ENCODE measurements at regions not wholly inside any gene's neighbourhood (a gene's known extent, or its start where the extent isn't known, plus 50 kb on each side); places are given as distances from the start of the nearest gene placed in this dataset.

- Histone ChIP-seq H3K27ac (no peak overlapping the region), H4K20me1 (ENCODE audit: insufficient read depth) (no peaks in the 10 kb centered on the region), H3F3A (ENCODE audit: insufficient read depth, low read depth) (no peaks in the 10 kb centered on the region), H3K27me3 (ENCODE audit: insufficient read depth, low read depth) (no peaks in the 10 kb centered on the region), H3K4me1 (replicated peaks; ENCODE audit: insufficient read depth) (no peaks in the 10 kb centered on the region), H3K79me2 (ENCODE audit: low read depth) (no peaks in the 10 kb centered on the region), H3K9me3 (ENCODE audit: insufficient read depth, low read depth) (no peaks in the 10 kb centered on the region), H3K9me2 (ENCODE audit: insufficient read depth) (no peaks in the 10 kb centered on the region), H3K4me2 (no peak overlapping the region), H3K36me3 (ENCODE audit: low read depth) (no peaks in the 10 kb centered on the region), H2AFZ (no peak overlapping the region), H3K4me3 (no peak overlapping the region)
- CTCF ChIA-PET: no interaction called here
- no peak for TF ChIP-seq CTCF (conservative IDR thresholded peaks at IDR 0.05)
- TF ChIP-seq EZH2 (IDR thresholded peaks at IDR 0.05; ENCODE audit: low read depth): no peak
- POLR2A ChIA-PET (ENCODE audit: unreplicated experiment): no interaction called here
- BruUV-seq (replicated peaks): no TSS peak
- intact Hi-C loops (cut with micrococcal nuclease; ENCODE audit: unreplicated experiment): no loop called here
- no peak for DNase-seq
Measured at GRCh38 chr4:158080354-158080753, 92.5 kb downstream of the GASK1B start.

GRCh38 chr4:158079661-158080060 is 93.2 kb downstream of the GASK1B start:
- Histone ChIP-seq H3K4me2 (no peak overlapping the region), H3K27ac (no peak overlapping the region), H3K4me3 (no peak overlapping the region), H3F3A (ENCODE audit: insufficient read depth, low read depth) (no peaks in the 10 kb centered on the region), H3K79me2 (ENCODE audit: low read depth) (no peaks in the 10 kb centered on the region), H3K4me1 (replicated peaks; ENCODE audit: insufficient read depth) (no peaks in the 10 kb centered on the region), H2AFZ (no peak overlapping the region), H3K36me3 (ENCODE audit: low read depth) (no peaks in the 10 kb centered on the region), H3K27me3 (ENCODE audit: insufficient read depth, low read depth) (no peaks in the 10 kb centered on the region), H3K9me3 (ENCODE audit: insufficient read depth, low read depth) (no peaks in the 10 kb centered on the region), H4K20me1 (ENCODE audit: insufficient read depth) (no peaks in the 10 kb centered on the region), H3K9me2 (ENCODE audit: insufficient read depth) (no peaks in the 10 kb centered on the region)
- BruUV-seq (replicated peaks): no TSS peak
- intact Hi-C loops (cut with micrococcal nuclease; ENCODE audit: unreplicated experiment): no loop called here
- ChIA-PET POLR2A (ENCODE audit: unreplicated experiment) (no interaction called here), CTCF (no interaction called here)
- TF ChIP-seq CTCF (conservative IDR thresholded peaks at IDR 0.05) (no peak), EZH2 (IDR thresholded peaks at IDR 0.05; ENCODE audit: low read depth) (no peak)
- no peak for DNase-seq

- H3K4me1 ChIP-seq (replicated peaks; ENCODE audit: insufficient read depth): no peaks in the 10 kb centered on the region
- BruUV-seq (replicated peaks): no TSS peak
- intact Hi-C loops (cut with micrococcal nuclease; ENCODE audit: unreplicated experiment): no loop called here
Measured at GRCh38 chr4:158077835-158078234, 95.0 kb downstream of the GASK1B start.

More at GRCh38 chr4:158077835-158078234, 95.0 kb downstream of the GASK1B start:
- Histone ChIP-seq H3K27me3 (ENCODE audit: insufficient read depth, low read depth) (no peaks in the 10 kb centered on the region), H3K4me2 (no peak overlapping the region), H4K20me1 (ENCODE audit: insufficient read depth) (no peaks in the 10 kb centered on the region), H2AFZ (no peak overlapping the region), H3K4me3 (no peak overlapping the region), H3K9me2 (ENCODE audit: insufficient read depth) (no peaks in the 10 kb centered on the region), H3K79me2 (ENCODE audit: low read depth) (no peaks in the 10 kb centered on the region), H3F3A (ENCODE audit: insufficient read depth, low read depth) (no peaks in the 10 kb centered on the region), H3K9me3 (ENCODE audit: insufficient read depth, low read depth) (no peaks in the 10 kb centered on the region), H3K27ac (no peak overlapping the region), H3K36me3 (ENCODE audit: low read depth) (no peaks in the 10 kb centered on the region)
- TF ChIP-seq CTCF (conservative IDR thresholded peaks at IDR 0.05) (no peak), EZH2 (IDR thresholded peaks at IDR 0.05; ENCODE audit: low read depth) (no peak)
- ChIA-PET CTCF (no interaction called here), POLR2A (ENCODE audit: unreplicated experiment) (no interaction called here)
- no peak for DNase-seq

All from PC-9 (cell line).